NCI-H446 treated with DMSO at 0.1 percent for 48 hours (cell line): ENCODE measurements at regions not wholly inside any gene's neighbourhood (a gene's known extent, or its start where the extent isn't known, plus 50 kb on each side); places are given as distances from the start of the nearest gene placed in this dataset.
A peak's percentile ranks its signal among the peaks of the same experiment; 100 is the strongest.
"Not testable (repeated sequence)": the region's sequence is repeated elsewhere in the genome, so short reads cannot be mapped to it uniquely, and the experiment has no call there.

Source experiments
- DNase-seq: peaks from one replicate; lab custom pipeline; 2025; lab: John Stamatoyannopoulos, UW

DNA sequence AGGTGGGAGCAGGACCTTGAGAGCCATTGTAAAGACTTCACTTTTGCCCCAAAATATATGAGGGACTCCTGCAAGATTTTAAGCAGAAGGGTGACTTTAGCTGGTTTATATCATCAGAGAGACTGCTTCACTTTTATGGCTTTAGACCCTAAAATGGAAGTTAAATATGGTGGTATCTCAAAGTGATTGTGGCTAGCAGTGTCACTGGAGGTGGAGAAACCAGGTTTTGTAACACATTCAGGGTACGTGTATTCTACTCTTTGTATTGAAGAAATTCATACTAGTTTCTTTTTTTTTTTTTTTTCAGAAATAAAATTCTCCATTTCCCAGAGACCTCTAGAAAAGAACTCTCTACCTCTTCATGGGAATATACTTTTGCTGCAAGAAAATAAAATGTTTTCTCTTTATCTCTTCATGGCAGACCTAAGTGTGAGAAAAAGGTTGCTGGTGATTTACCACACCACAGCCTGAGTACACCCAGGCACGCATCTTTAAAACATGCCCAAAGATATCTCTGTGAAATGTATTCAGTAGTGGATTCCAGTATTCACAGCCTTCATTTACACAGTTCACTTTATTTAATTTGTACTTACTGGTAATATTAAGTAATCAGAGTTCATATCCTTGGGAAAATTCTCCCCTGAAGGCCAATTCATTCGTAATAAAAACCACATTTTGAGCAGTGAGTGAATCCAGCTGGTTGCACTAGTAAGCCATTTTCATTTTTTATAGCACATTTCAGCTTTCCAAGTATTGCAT, 74.3 kb upstream of the GUCY1A1 start:
- no peak for DNase-seq

GRCh38 chr4:155591738-155592143, 74.9 kb upstream of the GUCY1A1 start:
- DNase-seq = peak; percentile 22

DNA sequence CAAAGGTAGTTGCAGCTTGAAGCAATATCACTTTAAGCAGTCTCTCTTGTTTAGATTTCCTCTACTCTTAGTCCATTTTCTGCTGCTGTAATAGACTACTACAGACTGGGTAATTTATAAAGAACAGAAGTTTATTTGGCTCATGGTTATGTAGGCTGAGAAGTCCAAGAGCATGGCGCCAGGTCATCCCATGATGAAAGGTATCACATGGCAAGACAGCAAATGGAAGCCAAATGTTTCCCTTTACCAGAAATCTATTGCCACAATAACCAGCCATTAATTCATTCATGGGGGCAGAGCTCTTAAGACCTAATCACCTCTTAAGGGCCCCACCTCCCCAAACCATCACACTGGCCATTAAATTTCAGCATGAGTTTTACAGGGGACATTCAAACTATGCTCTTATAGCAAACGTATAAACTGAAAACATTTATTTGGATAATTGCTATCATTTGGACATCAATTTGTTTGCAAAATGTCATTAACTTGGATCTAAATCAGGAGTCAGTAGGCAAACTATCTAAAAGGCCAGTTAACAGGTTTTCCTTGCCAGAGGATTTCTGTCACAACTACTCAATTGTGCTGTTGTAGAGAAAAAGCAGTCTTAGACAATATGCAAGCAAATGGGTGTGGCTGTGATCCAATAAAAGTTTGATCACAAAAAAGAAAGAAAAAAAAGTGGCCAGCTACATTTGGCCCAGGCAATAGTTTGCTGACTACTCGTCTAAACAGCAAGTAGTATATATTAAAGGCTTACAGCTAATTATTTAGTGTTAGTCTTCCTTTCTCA, 75.7 kb upstream of the GUCY1A1 start:
- DNase-seq = peak; percentile 79

DNA sequence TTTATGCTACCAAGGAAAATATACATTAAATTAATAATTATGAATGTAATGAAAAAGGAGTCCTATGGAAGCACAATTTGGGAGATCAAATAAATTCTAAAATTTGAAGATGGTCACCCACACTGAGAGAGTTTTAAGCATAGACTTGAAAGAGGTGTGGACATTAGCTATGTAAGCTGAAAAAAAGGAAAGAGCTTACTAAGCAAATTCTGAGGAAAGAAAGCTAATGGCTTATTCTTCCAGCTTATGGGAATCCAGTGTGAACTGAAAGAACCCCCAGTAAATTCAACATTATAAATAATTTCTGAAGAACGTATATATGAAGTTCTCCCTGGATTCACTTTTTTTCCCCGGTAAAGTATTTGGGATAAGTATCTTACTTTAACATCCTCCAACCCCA, 78.2 kb upstream of the GUCY1A1 start:
- no peak for DNase-seq

DNA sequence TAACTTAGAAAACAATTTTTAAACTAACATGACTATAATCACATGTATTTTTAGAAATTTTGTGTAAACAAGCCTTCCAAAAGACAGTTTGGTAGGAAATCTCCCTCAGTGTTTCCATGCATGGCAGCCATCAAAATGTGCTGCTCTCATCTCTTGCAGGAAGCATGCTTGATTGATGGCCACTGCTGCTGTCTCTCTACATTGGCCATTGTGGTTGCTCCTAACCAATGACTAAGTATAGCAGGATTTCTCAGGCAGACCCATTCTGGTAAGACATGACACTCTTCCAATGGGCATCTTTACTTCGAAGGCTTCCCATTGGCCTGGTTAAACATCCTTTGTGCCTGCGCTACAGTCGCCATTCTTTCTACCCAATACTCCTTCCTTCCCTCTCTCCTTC, 78.9 kb upstream of the GUCY1A1 start:
- no peak for DNase-seq

DNA sequence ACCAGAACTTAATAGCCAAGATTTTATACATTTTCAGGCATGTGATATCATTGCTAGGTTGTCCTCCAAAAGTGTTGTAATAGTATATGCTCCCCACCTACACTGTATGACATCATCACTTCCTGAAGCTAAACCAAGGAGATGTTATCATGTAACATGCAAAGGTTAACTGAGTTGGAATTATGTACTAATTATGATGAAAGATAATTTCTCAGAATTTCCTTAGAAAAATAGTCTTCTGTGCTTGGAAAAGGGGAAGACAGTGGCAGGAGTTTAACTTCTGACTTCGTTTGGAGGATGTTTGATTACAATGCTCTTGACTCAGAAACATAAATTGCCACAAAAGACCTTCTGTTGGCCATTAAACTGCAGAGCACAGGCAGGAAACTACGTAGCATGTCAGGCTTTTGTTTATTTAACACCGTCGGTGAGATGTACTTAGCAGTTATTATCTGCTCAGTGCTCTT, 83.6 kb upstream of the GUCY1A1 start:
- no peak for DNase-seq

DNA sequence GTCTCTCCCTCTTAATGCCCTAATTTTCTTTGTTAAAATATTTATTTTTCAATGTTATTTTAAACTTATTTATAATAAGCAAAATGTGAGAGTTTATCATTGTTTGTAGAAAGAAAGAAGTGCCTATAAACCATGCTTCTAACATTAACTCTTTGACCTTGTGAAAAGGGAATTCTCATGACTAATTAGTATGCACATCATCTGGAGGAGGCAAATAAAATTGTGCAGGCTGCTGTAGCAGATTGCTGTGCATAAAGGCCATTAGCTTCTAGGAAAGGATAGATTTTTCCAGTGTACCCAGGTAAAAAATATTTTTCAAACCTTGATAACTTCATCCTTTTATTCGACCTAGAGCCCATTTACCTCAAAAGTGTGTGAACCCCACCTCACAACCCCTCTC, 84.6 kb upstream of the GUCY1A1 start:
- DNase-seq = no peak

DNA sequence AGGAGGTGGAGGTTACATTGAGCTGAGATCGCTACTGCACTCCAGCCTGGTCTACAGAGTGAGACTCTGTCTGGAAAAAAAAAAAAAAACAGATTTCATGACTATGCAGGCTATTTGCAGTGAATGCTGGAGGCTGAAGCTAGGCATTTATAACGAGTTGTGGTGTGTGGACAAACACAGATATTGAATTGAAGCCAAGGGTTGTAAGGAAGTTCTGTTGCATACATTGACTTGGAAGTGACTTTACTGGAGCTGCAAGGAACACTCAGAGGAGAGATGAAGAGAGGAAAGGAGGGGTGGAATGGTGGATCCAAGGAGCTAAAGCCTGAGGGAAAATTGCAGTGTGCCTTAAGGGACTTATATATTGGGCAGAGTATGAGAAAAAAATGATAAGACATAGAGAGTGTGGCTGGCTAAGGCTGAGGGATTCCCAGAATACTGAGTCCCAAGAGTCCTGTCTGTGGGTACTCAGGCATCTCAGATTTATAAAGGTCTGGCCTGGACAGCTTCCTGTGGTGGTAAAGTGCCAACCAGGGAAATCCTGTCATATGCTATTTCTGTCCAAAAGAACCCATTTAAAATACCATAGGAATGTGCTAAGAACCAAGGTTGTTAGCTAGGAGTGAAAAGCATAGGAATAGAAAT, 87.8 kb upstream of the GUCY1A1 start:
- DNase-seq = no peak

- no peak for DNase-seq
Observed at GRCh38 chr4:155578219-155578618, 88.4 kb upstream of the GUCY1A1 start.

- not testable (repeated sequence) for DNase-seq
Observed at GRCh38 chr4:155574329-155574728, 92.3 kb upstream of the GUCY1A1 start.

GRCh38 chr4:155573126-155573525, 93.5 kb upstream of the GUCY1A1 start:
- no peak for DNase-seq

GRCh38 chr4:155572106-155572703, 94.4 kb upstream of the GUCY1A1 start:
- no peak for DNase-seq

GRCh38 chr4:155571184-155571944, 95.3 kb upstream of the GUCY1A1 start:
- DNase-seq = peak; percentile 27

DNA sequence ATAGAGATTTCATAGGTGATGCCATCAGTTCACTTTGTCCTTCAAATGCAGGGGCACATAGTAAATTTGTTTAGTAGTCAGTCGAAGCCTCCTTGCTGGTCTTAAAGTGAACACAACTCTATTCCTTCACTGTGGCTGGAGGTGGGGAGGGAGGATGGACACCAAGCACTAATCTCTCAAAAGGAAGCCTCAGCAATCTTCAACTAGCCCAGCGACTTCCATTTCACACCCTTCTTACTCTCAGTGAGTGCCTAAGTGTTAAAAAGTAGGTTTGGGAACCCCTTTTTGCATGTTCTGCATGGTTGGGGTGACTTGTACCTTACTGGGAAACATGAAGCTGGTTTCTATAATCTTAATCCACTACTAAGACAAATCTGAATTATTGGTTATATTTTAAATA, 96.0 kb upstream of the GUCY1A1 start:
- DNase-seq = no peak

GRCh38 chr4:155569960-155570515, 96.6 kb upstream of the GUCY1A1 start:
- DNase-seq = peak; percentile 34

GRCh38 chr4:155569471-155569870, 97.2 kb upstream of the GUCY1A1 start:
- DNase-seq = no peak

- DNase-seq = peak; percentile 90
Observed at GRCh38 chr4:155568641-155569220, 97.9 kb upstream of the GUCY1A1 start.

DNA sequence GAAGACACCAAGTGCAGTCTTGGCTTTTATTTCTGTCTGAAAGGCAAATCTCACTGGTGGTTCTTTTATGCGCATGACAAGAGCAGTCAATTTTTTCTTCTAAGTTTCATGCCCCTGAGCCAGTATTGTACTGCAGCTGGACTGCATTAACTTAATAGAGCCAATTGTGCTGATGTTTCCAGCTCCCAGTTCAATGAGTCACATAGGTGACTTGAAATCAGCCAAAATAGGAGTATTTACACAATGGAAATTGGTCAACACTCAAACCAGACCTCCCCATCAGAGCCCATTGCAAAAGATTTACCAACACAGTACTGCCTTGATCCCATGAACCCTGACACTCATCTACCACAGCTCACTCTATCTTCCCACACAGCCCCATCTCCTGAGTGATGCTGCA, 100.3 kb upstream of the GUCY1A1 start:
- DNase-seq = peak; percentile 47

DNA sequence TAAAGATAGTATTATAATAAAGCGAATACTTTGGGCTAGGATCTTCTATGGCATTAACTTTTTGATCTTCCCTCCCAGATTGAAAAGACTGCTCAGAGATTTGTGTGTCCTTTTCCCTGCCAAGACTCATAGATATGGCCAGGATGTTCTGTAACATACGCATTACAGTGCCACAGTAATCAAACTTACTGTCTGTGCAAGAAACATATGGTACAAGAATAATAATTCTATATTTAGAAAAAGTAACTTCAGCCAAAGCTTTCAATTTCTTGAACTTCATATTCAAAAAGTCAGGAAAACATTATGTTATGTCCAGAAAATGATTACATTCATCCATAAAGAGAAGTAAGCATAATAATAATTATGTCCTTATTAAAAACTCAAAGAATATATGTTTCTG, 100.9 kb upstream of the GUCY1A1 start:
- peak; percentile 40 for DNase-seq

DNA sequence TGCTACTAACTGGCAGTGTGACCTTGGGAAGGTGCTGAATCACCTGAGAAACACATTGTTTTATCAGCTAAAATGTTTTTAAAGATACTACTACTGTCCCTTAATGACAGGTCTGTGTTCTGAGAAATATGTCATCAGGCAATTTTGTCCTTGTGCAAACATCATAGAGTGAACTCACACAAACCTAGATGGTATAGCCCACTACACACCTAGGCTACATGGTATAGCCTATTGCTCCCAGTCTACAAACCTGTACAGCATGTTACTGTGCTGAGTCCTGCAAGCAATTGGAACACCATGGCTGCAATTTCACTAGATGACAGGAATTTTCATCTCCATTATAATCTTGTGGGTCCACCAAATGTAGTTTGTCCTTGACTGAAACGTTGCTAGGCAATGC, 101.3 kb upstream of the GUCY1A1 start:
- DNase-seq = no peak

- no peak for DNase-seq
Observed at GRCh38 chr4:155564880-155565279, 101.8 kb upstream of the GUCY1A1 start.
